ENCODE measurements at regions not wholly inside any gene's neighbourhood (a gene's known extent, or its start where the extent isn't known, plus 50 kb on each side); places are given as distances from the start of the nearest gene placed in this dataset.

GRCh38 chr11:95717314-95717713 lies 72.3 kb downstream of the FAM76B start:
- Mint-ChIP-seq H3K4me1 (peaks cover 0 to 5% of the 10 kb centered on the region in 2 donors), H3K36me3 (no peaks in the 10 kb centered on the region), H3K27ac (no peak overlapping the region), H3K4me3 (no peak overlapping the region), H3K27me3 (ENCODE audit: low read depth in 2 of 2) (peaks cover 16% of the 10 kb centered on the region in 2 donors), H3K9me3 (no peaks in the 10 kb centered on the region)
- WGBS (ENCODE audit: insufficient coverage): no CpG with 5 or more reads among the region's 1 CpG
- peaks cover 4% of the 10 kb centered on the region for H3K4me1 ChIP-seq (ENCODE audit: control insufficient read depth, insufficient read depth, low read length)
- no peaks in the 10 kb centered on the region for H3K27me3 ChIP-seq (ENCODE audit: control insufficient read depth, insufficient read depth, low read length)
- H3K4me3 ChIP-seq (ENCODE audit: low read length): no peak overlapping the region
- no peak for ATAC-seq
- intact Hi-C loops (cut with micrococcal nuclease): no loop called here
- TF ChIP-seq, protein P1, sequence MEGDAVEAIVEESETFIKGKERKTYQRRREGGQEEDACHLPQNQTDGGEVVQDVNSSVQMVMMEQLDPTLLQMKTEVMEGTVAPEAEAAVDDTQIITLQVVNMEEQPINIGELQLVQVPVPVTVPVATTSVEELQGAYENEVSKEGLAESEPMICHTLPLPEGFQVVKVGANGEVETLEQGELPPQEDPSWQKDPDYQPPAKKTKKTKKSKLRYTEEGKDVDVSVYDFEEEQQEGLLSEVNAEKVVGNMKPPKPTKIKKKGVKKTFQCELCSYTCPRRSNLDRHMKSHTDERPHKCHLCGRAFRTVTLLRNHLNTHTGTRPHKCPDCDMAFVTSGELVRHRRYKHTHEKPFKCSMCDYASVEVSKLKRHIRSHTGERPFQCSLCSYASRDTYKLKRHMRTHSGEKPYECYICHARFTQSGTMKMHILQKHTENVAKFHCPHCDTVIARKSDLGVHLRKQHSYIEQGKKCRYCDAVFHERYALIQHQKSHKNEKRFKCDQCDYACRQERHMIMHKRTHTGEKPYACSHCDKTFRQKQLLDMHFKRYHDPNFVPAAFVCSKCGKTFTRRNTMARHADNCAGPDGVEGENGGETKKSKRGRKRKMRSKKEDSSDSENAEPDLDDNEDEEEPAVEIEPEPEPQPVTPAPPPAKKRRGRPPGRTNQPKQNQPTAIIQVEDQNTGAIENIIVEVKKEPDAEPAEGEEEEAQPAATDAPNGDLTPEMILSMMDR (IDR thresholded peaks at IDR 0.05): no peak
- peak overlapping the region; percentile 86 for H3K27ac ChIP-seq (ENCODE audit: low read length)
- no peaks in the 10 kb centered on the region for H3K36me3 ChIP-seq (ENCODE audit: control insufficient read depth, insufficient read depth, low read length)
- no peak for DNase-seq
- H3K9me3 ChIP-seq (ENCODE audit: control insufficient read depth, insufficient read depth, low read length): no peaks in the 10 kb centered on the region

DNA sequence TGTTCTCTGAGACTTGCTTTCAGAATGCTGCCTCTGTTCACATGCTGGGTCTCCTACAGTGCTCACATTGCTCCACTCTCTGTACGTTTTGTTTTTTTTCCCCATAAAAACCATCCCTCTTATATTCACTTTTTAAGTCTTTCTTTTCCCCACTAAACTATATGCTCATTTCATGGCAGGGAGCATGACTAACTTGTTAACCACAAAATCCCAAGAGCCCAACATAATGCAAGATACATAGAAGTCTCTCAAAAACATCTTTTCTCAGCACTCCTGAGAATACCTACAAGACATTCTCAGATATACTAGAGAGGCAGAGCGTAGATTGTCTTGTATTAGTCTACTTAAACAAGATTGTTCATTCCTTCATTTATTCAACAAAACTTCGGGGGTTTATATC lies 73.3 kb downstream of the FAM76B start:
- peak overlapping the region; percentile 86 for H3K27ac ChIP-seq (ENCODE audit: low read length)
- no peak overlapping the region for H3K4me3 Mint-ChIP-seq
- H3K36me3 Mint-ChIP-seq: no peaks in the 10 kb centered on the region
- H3K4me1 Mint-ChIP-seq: peaks cover 0 to 5% of the 10 kb centered on the region in 2 donors
- H3K4me1 ChIP-seq (ENCODE audit: control insufficient read depth, insufficient read depth, low read length): peaks cover 4% of the 10 kb centered on the region
- no peaks in the 10 kb centered on the region for H3K9me3 ChIP-seq (ENCODE audit: control insufficient read depth, insufficient read depth, low read length)
- DNase-seq (no peak), ATAC-seq (no peak)
- no peaks in the 10 kb centered on the region for H3K9me3 Mint-ChIP-seq
- intact Hi-C loops (cut with micrococcal nuclease): no loop called here
- no peak overlapping the region for H3K4me3 ChIP-seq (ENCODE audit: low read length)
- 48% methylated on average over 2 of the region's 3 CpGs for WGBS (ENCODE audit: insufficient coverage)
- peaks cover 18 to 20% of the 10 kb centered on the region in 2 donors for H3K27me3 Mint-ChIP-seq (ENCODE audit: low read depth in 2 of 2)
- TF ChIP-seq, protein P1 (IDR thresholded peaks at IDR 0.05): no peak
- H3K36me3 ChIP-seq (ENCODE audit: control insufficient read depth, insufficient read depth, low read length): no peaks in the 10 kb centered on the region
- H3K27me3 ChIP-seq (ENCODE audit: control insufficient read depth, insufficient read depth, low read length): no peaks in the 10 kb centered on the region
- H3K27ac Mint-ChIP-seq: no peak overlapping the region

DNA sequence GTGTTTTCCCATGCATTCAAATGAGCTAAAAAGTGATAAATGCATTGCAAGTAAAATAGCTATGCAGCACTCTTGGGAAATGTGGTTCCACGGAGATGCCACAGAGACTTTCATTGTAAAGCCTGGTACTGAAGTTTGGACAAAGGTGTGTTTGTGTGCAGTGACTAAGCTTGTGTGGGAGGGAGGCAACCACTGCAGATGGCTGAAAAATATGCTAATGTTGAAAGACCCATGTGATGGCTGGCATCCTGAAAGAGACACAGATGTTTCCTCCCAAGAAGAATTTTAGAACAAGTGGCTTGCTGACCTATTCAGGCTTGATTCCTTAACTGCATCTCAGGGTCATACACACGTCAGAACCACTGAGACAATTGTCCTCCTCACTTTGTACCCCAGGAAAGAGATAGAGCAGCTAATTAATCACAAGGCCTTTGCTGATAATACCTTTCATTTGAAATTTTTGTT lies 73.8 kb downstream of the FAM76B start:
- intact Hi-C loops (cut with micrococcal nuclease): no loop called here

More for the DNA sequence above, 73.8 kb downstream of the FAM76B start:
- peak in 1 of 2 donors; percentile 43 for DNase-seq
- Mint-ChIP-seq H3K4me3 (no peak overlapping the region), H3K27me3 (ENCODE audit: low read depth in 2 of 2) (peaks cover 20 to 21% of the 10 kb centered on the region in 2 donors), H3K27ac (no peak overlapping the region), H3K9me3 (no peaks in the 10 kb centered on the region), H3K36me3 (no peaks in the 10 kb centered on the region), H3K4me1 (peaks cover 0 to 5% of the 10 kb centered on the region in 2 donors)
- WGBS (ENCODE audit: insufficient coverage): 18% methylated on average over 2 of the region's 2 CpGs
- ATAC-seq: no peak
- TF ChIP-seq, protein P1 (IDR thresholded peaks at IDR 0.05): no peak
- Histone ChIP-seq H3K4me1 (ENCODE audit: control insufficient read depth, insufficient read depth, low read length) (peaks cover 4% of the 10 kb centered on the region), H3K36me3 (ENCODE audit: control insufficient read depth, insufficient read depth, low read length) (no peaks in the 10 kb centered on the region), H3K4me3 (ENCODE audit: low read length) (no peak overlapping the region), H3K27ac (ENCODE audit: low read length) (peak overlapping the region; percentile 86), H3K9me3 (ENCODE audit: control insufficient read depth, insufficient read depth, low read length) (no peaks in the 10 kb centered on the region), H3K27me3 (ENCODE audit: control insufficient read depth, insufficient read depth, low read length) (no peaks in the 10 kb centered on the region)
